COLO829 (cell line): ENCODE measurements at regions not wholly inside any gene's neighbourhood (a gene's known extent, or its start where the extent isn't known, plus 50 kb on each side); places are given as distances from the start of the nearest gene placed in this dataset.
A peak's percentile ranks its signal among the peaks of the same experiment; 100 is the strongest.

Experiments
- DNase-seq: peaks from one replicate; pipeline ENCODE4 v3.0.0; 2012; ENCODE audit warnings: low spot score

DNA sequence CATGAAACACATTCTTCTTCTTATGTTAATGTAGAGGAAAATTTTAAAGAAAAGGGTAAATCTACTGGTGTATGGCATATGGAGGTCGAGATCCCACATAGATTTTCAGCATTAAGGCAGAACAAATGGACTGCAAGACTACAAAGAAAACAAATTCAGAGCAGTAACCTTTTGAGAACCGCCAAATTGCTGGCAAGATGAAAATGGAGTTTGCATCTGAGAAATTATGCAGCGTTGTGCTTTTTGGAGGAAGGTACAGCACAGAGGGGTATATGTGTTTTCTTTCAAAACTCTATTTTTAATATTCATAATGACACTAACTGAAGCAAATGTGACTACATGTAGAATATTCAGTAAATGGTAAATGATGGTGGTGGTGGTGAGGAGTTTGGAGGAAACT lies 59.0 kb upstream of the PARD3B start:
- DNase-seq: no peak

DNA sequence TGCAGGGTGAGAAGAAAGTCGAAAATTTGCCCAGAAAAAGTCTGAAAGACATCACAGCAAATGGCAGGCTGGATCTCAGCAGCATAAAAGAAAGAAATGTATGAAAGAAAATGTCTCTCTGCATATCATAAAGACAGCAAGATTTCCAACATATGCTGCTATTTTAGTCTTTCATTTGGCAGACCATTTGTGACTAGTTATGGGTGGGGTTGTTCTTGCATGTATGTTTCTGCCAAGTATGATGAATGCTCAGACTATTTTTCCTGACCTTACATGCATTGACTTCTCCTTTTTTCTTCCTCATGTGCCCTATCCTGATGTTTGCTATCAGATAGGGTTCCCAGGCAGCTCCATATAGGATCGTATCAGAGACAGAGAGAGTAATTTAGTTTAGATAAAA lies 58.5 kb upstream of the PARD3B start:
- DNase-seq: no peak

DNA sequence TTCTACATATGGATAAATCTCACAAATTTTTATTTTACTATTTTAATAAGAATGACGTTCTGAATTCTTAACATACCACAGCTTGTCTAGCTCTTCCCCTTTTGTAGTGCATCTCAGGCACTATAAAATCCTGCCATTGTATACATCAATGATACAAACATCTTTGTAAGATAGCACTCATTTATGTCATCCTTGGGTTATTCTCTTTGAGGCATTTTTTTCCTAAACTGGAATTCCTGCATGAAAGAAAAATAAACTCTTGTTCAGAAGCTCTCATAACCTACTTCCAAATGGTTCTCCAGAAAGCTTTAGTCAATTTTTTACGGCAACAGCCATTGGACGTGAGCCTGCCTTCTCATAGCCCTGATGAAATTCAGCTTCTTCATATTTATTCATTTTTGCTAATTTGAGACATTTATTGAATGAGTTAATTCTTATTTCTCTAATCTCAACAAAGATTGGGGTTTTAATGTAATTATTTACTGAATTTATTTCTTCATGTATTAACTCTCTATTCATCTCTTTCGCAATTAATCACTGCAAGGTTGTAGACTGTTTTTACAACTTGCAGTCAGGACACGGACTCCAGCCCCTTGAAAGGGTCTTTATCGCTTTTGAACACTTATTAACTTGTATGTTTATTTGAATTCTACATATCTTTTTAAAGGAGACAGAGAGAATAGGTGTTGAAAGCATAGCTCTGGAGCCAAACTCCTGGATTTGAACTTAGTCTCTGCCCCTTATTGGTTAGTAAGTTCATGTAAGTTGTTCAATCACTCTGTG lies 57.6 kb upstream of the PARD3B start:
- no peak for DNase-seq

DNA sequence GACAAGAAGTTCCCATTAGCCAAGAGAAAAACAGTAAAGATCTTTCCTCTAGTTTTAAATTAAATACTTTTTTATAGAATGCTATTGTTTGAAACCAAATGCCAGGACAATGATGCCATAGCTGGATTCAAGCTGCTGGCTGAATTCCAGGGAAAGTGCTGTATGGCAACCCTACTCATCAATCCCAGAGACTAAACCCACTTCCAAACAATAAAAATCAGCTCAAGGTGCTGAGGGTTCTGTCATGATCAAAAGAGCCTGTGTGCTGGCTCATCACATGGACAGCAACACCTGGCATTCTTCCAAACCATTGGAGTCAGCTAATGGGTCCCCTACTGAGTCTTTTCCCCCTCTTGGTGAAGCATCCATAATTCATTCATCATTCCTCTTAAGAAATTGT lies 53.7 kb upstream of the PARD3B start:
- DNase-seq: no peak

DNA sequence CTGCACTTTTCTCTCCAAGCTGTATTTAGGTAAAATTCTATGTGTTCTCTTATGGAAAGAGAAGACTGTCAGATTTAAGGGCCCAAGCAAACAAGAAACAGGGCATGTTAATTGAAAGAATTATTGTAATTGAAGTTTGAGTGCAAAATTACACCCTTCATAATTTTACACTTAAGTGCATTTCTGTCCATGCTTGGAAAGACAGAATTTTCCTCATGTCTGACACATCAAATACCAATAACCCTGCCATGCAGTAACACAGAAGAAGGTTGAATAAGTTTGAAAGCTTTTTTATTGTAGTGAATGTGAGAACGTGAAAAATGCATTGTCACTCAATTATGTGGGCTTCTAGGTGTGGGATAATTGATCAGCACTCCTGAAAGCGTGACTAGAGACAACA lies 52.9 kb upstream of the PARD3B start:
- no peak for DNase-seq

DNA sequence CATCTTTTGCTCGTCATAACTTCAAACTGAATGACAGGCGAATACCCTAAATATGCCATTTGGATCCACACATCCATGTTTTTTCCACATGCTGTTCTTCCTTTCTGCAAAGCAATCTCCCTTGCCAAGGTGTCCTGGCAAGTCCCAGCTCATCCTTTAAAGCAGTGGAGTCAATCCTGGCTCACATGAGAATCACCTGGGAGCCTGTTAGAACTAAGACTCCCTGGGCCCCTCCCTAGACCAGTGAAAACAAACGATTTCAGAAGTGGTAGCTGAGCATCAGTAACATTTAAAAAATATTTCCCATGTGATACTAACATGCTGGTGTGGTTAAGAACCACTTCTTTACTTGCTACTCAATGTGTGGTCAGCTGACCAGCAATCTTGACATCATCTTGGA lies 50.6 kb upstream of the PARD3B start:
- no peak for DNase-seq

DNA sequence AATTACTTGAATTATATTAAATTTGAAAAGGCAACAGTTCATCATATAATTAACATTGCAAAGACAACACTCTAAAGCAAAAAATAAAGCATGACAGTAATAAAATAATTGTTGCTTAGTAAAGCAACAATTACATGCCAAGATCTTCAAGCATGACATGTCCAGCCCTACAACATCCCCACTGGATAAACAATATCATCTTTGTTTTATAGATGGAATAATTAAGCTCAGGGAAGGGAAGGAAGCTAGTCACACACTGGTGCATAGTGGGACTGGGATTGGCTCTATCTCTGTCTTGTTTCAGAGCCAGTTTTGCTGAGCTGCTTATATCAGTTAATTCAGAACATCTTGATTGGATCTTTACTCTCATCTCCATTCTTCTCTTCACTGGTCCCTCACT lies 49.9 kb upstream of the PARD3B start:
- DNase-seq: peak; percentile 34
